ENCODE measurements at regions not wholly inside any gene's neighbourhood (a gene's known extent, or its start where the extent isn't known, plus 50 kb on each side); places are given as distances from the start of the nearest gene placed in this dataset.
"Not testable (repeated sequence)": the region's sequence is repeated elsewhere in the genome, so short reads cannot be mapped to it uniquely, and the experiment has no call there.

- H2BK5ac ChIP-seq (ENCODE audit: low read depth, low read length, poor library complexity, severe bottlenecking); H3K4me1 ChIP-seq (ENCODE audit: control insufficient read depth, insufficient read depth, low read depth, low read length); H3K4me3 ChIP-seq (ENCODE audit: insufficient read depth in 1 of 2, low read depth in 1 of 2, low read length in 2 of 2); H3K27ac ChIP-seq (ENCODE audit: low read length, poor library complexity, severe bottlenecking); H3K23ac ChIP-seq (ENCODE audit: low read length in 2 of 2); H3K9ac ChIP-seq (ENCODE audit: low read length); H3K14ac ChIP-seq (ENCODE audit: low read length in 2 of 2); H4K91ac ChIP-seq (ENCODE audit: low read length); H3K79me1 ChIP-seq (replicated peaks; ENCODE audit: low read length, poor library complexity, severe bottlenecking); H2BK120ac ChIP-seq (ENCODE audit: low read depth, low read length); H2AFZ ChIP-seq (ENCODE audit: low read depth, low read length); H3K4ac ChIP-seq (ENCODE audit: low read depth in 1 of 2, low read length in 2 of 2); H2AK5ac ChIP-seq (ENCODE audit: low read length, severe bottlenecking); H2BK12ac ChIP-seq (ENCODE audit: low read length in 2 of 2); H3K9me3 ChIP-seq (ENCODE audit: control insufficient read depth, low read length); H3K36me3 ChIP-seq (ENCODE audit: control insufficient read depth in 1 of 2, insufficient read depth in 2 of 2, low read depth in 1 of 2, low read length in 2 of 2); H3K18ac ChIP-seq (ENCODE audit: low read depth in 1 of 2, low read length in 2 of 2); DNase-seq; H2BK15ac ChIP-seq (ENCODE audit: low read depth, poor library complexity, severe bottlenecking); H4K8ac ChIP-seq (ENCODE audit: low read length); H3K27me3 ChIP-seq (ENCODE audit: control insufficient read depth in 1 of 2, insufficient read depth in 1 of 2, low read length in 2 of 2); H3K4me2 ChIP-seq (ENCODE audit: low read length, poor library complexity, severe bottlenecking): not testable (repeated sequence)
- WGBS: no CpG with 5 or more reads among the region's 3 CpGs
Measured at GRCh38 chr16:21390634-21391033, 112.5 kb upstream of the CRYM start.

DNA sequence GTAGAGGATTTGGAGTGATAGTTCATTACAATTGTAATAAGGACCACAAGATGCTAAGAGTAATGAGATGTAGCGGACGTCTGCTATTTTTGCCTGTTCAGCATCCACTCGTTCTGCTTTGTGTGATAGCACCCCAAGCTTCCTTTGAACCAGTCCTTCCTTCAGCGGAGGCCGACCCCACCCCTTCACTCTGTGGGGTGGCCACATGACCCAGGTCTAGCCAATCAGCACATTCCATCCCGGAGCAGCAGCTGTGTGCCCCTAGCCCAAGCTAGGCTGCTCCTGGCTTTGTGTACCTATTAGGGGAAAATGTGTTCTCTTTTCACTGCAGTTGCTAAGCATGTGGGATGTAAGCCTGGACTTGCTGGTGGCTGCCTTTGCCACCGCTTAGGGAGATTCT lies 111.8 kb upstream of the CRYM start:
- H3K27me3 ChIP-seq (ENCODE audit: control insufficient read depth in 1 of 2, insufficient read depth in 1 of 2, low read length in 2 of 2); H2BK5ac ChIP-seq (ENCODE audit: low read depth, low read length, poor library complexity, severe bottlenecking); H2BK12ac ChIP-seq (ENCODE audit: low read length in 2 of 2); H2BK15ac ChIP-seq (ENCODE audit: low read depth, poor library complexity, severe bottlenecking); H3K4me3 ChIP-seq (ENCODE audit: insufficient read depth in 1 of 2, low read depth in 1 of 2, low read length in 2 of 2); H3K4ac ChIP-seq (ENCODE audit: low read depth in 1 of 2, low read length in 2 of 2); H4K8ac ChIP-seq (ENCODE audit: low read length); H2AFZ ChIP-seq (ENCODE audit: low read depth, low read length); H3K18ac ChIP-seq (ENCODE audit: low read depth in 1 of 2, low read length in 2 of 2); H3K9ac ChIP-seq (ENCODE audit: low read length); H3K9me3 ChIP-seq (ENCODE audit: control insufficient read depth, low read length); H3K14ac ChIP-seq (ENCODE audit: low read length in 2 of 2); H3K4me2 ChIP-seq (ENCODE audit: low read length, poor library complexity, severe bottlenecking); DNase-seq; H2AK5ac ChIP-seq (ENCODE audit: low read length, severe bottlenecking); H3K23ac ChIP-seq (ENCODE audit: low read length in 2 of 2); H3K27ac ChIP-seq (ENCODE audit: low read length, poor library complexity, severe bottlenecking); H3K4me1 ChIP-seq (ENCODE audit: control insufficient read depth, insufficient read depth, low read depth, low read length); H3K79me1 ChIP-seq (replicated peaks; ENCODE audit: low read length, poor library complexity, severe bottlenecking); H3K36me3 ChIP-seq (ENCODE audit: control insufficient read depth in 1 of 2, insufficient read depth in 2 of 2, low read depth in 1 of 2, low read length in 2 of 2); H2BK120ac ChIP-seq (ENCODE audit: low read depth, low read length); H4K91ac ChIP-seq (ENCODE audit: low read length): not testable (repeated sequence)
- no CpG with 5 or more reads among the region's 7 CpGs for WGBS

DNA sequence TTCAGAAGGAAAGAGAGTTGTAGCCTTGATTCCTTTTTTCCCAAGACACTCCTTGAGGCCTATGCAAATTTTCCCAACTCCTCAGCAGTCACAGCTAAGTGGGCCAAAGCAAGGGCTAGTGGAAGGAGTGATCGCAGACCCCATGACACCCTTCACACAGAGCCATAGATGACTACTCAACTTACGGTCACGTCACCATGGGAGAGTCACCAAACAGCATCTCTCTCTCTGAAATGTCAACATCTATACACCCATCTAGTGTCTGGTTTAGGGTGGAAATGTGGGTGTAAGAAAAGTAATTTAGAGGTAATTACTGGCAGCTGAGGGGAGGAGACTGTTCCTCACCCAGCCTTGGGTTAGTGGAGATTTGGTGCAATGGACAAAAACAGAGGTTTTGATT lies 109.7 kb upstream of the CRYM start:
- H2BK15ac ChIP-seq (ENCODE audit: low read depth, poor library complexity, severe bottlenecking); H3K4ac ChIP-seq (ENCODE audit: low read depth in 1 of 2, low read length in 2 of 2); H3K14ac ChIP-seq (ENCODE audit: low read length in 2 of 2); H2BK120ac ChIP-seq (ENCODE audit: low read depth, low read length); H3K9me3 ChIP-seq (ENCODE audit: control insufficient read depth, low read length); H3K27me3 ChIP-seq (ENCODE audit: control insufficient read depth in 1 of 2, insufficient read depth in 1 of 2, low read length in 2 of 2); H3K18ac ChIP-seq (ENCODE audit: low read depth in 1 of 2, low read length in 2 of 2); H3K4me3 ChIP-seq (ENCODE audit: insufficient read depth in 1 of 2, low read depth in 1 of 2, low read length in 2 of 2); H2AK5ac ChIP-seq (ENCODE audit: low read length, severe bottlenecking); H4K8ac ChIP-seq (ENCODE audit: low read length); H3K27ac ChIP-seq (ENCODE audit: low read length, poor library complexity, severe bottlenecking); DNase-seq; H4K91ac ChIP-seq (ENCODE audit: low read length); H2BK12ac ChIP-seq (ENCODE audit: low read length in 2 of 2); H3K79me1 ChIP-seq (replicated peaks; ENCODE audit: low read length, poor library complexity, severe bottlenecking); H3K23ac ChIP-seq (ENCODE audit: low read length in 2 of 2); H3K9ac ChIP-seq (ENCODE audit: low read length); H2BK5ac ChIP-seq (ENCODE audit: low read depth, low read length, poor library complexity, severe bottlenecking); H3K4me1 ChIP-seq (ENCODE audit: control insufficient read depth, insufficient read depth, low read depth, low read length); H2AFZ ChIP-seq (ENCODE audit: low read depth, low read length); H3K36me3 ChIP-seq (ENCODE audit: control insufficient read depth in 1 of 2, insufficient read depth in 2 of 2, low read depth in 1 of 2, low read length in 2 of 2); H3K4me2 ChIP-seq (ENCODE audit: low read length, poor library complexity, severe bottlenecking): not testable (repeated sequence)
- WGBS: no CpG with 5 or more reads among the region's 3 CpGs

GRCh38 chr16:21386201-21386915 lies 108.3 kb upstream of the CRYM start:
- not testable (repeated sequence) for H4K91ac ChIP-seq (ENCODE audit: low read length); H3K4ac ChIP-seq (ENCODE audit: low read depth in 1 of 2, low read length in 2 of 2); DNase-seq; H3K18ac ChIP-seq (ENCODE audit: low read depth in 1 of 2, low read length in 2 of 2); H2BK12ac ChIP-seq (ENCODE audit: low read length in 2 of 2); H2AK5ac ChIP-seq (ENCODE audit: low read length, severe bottlenecking); H3K9me3 ChIP-seq (ENCODE audit: control insufficient read depth, low read length); H3K4me1 ChIP-seq (ENCODE audit: control insufficient read depth, insufficient read depth, low read depth, low read length); H3K79me1 ChIP-seq (replicated peaks; ENCODE audit: low read length, poor library complexity, severe bottlenecking); H3K14ac ChIP-seq (ENCODE audit: low read length in 2 of 2); H2BK120ac ChIP-seq (ENCODE audit: low read depth, low read length); H3K9ac ChIP-seq (ENCODE audit: low read length); H2BK5ac ChIP-seq (ENCODE audit: low read depth, low read length, poor library complexity, severe bottlenecking); H4K8ac ChIP-seq (ENCODE audit: low read length); H3K23ac ChIP-seq (ENCODE audit: low read length in 2 of 2); H3K4me2 ChIP-seq (ENCODE audit: low read length, poor library complexity, severe bottlenecking); H2BK15ac ChIP-seq (ENCODE audit: low read depth, poor library complexity, severe bottlenecking); H3K27me3 ChIP-seq (ENCODE audit: control insufficient read depth in 1 of 2, insufficient read depth in 1 of 2, low read length in 2 of 2); H3K27ac ChIP-seq (ENCODE audit: low read length, poor library complexity, severe bottlenecking); H2AFZ ChIP-seq (ENCODE audit: low read depth, low read length); H3K36me3 ChIP-seq (ENCODE audit: control insufficient read depth in 1 of 2, insufficient read depth in 2 of 2, low read depth in 1 of 2, low read length in 2 of 2); H3K4me3 ChIP-seq (ENCODE audit: insufficient read depth in 1 of 2, low read depth in 1 of 2, low read length in 2 of 2)
- no CpG with 5 or more reads among the region's 5 CpGs for WGBS

All from mesenchymal stem cell (in vitro differentiated cells and primary cell).